HEK293T (cell line): ENCODE measurements at regions not wholly inside any gene's neighbourhood (a gene's known extent, or its start where the extent isn't known, plus 50 kb on each side); places are given as distances from the start of the nearest gene placed in this dataset.
"Not testable (repeated sequence)": the region's sequence is repeated elsewhere in the genome, so short reads cannot be mapped to it uniquely, and the experiment has no call there.

Experiments
- ARNT ChIP-seq: fragments of 450-650 bp; IDR thresholded peaks from 2 replicates; pipeline ENCODE4 v1.6.1; 2017; ENCODE audit warnings: mild to moderate bottlenecking
- BHLHE40 ChIP-seq: fragments of 450-650 bp; IDR thresholded peaks from 2 replicates; pipeline ENCODE4 v1.6.1; 2016; ENCODE audit warnings: mild to moderate bottlenecking, moderate library complexity, borderline replicate concordance
- CTBP1 ChIP-seq: fragments of 450-650 bp; IDR thresholded peaks from 2 replicates; pipeline ENCODE4 v1.6.1; 2016; ENCODE audit warnings: borderline replicate concordance
- PKNOX1 ChIP-seq: fragments of 450-650 bp; IDR thresholded peaks from 2 replicates; pipeline ENCODE4 v1.6.1; 2016
- SP1 ChIP-seq: fragments of 450-650 bp; IDR thresholded peaks from 2 replicates; pipeline ENCODE4 v1.6.1; 2017
- SUZ12 ChIP-seq: fragments of 450-650 bp; IDR thresholded peaks from 2 replicates; pipeline ENCODE4 v1.6.1; 2016; ENCODE audit warnings: mild to moderate bottlenecking
- ZNF384 ChIP-seq: fragments of 450-650 bp; IDR thresholded peaks from 2 replicates; pipeline ENCODE4 v1.6.1; 2016

GRCh38 chr16:18159185-18159584 lies 177.4 kb downstream of the NPIPA8 start:
- not testable (repeated sequence) for TF ChIP-seq ZNF384, BHLHE40, CTBP1, ARNT, SP1, SUZ12, PKNOX1
